ENCODE measurements at regions not wholly inside any gene's neighbourhood (a gene's known extent, or its start where the extent isn't known, plus 50 kb on each side); places are given as distances from the start of the nearest gene placed in this dataset.

DNA sequence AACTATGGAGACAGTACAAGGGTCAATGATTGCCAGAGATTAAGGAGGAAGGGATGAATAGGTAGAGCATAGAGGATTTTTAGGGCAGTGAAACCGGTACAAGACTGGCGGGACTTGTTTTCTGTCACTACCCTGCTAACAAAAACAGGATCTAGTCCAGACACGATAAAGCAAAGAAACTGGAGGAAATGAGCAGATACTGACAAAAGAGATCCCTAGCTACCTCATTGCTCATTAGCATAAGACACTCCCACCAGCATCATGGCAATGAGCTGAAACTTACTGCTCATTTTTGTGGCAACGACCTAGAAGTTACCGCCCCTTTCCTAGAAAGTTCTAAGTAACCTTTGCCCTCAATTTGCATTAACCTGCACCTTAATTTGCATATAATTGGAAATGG, 131.2 kb downstream of the ETAA1 start:
- TF ChIP-seq ZNF70 (CRISPR knock-in tag; IDR thresholded peaks at IDR 0.05) (no peak), ARNTL (CRISPR knock-in tag; IDR thresholded peaks at IDR 0.05; ENCODE audit: borderline replicate concordance, low read depth) (no peak), ZFP30 (CRISPR knock-in tag; IDR thresholded peaks at IDR 0.05) (no peak), ZFP3 (CRISPR knock-in tag; IDR thresholded peaks at IDR 0.05) (no peak), GLIS3 (CRISPR knock-in tag; IDR thresholded peaks at IDR 0.05) (no peak), OSR1 (CRISPR knock-in tag; IDR thresholded peaks at IDR 0.05) (no peak), ISL1 (CRISPR knock-in tag; IDR thresholded peaks at IDR 0.05) (no peak), ESRRG (CRISPR knock-in tag; IDR thresholded peaks at IDR 0.05) (no peak), RARB (CRISPR knock-in tag; IDR thresholded peaks at IDR 0.05) (no peak), PPARA (CRISPR knock-in tag; IDR thresholded peaks at IDR 0.05; ENCODE audit: borderline replicate concordance) (no peak)
- TF ChIP-seq, protein P1, sequence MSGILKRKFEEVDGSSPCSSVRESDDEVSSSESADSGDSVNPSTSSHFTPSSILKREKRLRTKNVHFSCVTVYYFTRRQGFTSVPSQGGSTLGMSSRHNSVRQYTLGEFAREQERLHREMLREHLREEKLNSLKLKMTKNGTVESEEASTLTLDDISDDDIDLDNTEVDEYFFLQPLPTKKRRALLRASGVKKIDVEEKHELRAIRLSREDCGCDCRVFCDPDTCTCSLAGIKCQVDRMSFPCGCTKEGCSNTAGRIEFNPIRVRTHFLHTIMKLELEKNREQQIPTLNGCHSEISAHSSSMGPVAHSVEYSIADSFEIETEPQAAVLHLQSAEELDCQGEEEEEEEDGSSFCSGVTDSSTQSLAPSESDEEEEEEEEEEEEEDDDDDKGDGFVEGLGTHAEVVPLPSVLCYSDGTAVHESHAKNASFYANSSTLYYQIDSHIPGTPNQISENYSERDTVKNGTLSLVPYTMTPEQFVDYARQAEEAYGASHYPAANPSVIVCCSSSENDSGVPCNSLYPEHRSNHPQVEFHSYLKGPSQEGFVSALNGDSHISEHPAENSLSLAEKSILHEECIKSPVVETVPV (CRISPR knock-in tag; IDR thresholded peaks at IDR 0.05): no peak
- TF ChIP-seq, protein P2, sequence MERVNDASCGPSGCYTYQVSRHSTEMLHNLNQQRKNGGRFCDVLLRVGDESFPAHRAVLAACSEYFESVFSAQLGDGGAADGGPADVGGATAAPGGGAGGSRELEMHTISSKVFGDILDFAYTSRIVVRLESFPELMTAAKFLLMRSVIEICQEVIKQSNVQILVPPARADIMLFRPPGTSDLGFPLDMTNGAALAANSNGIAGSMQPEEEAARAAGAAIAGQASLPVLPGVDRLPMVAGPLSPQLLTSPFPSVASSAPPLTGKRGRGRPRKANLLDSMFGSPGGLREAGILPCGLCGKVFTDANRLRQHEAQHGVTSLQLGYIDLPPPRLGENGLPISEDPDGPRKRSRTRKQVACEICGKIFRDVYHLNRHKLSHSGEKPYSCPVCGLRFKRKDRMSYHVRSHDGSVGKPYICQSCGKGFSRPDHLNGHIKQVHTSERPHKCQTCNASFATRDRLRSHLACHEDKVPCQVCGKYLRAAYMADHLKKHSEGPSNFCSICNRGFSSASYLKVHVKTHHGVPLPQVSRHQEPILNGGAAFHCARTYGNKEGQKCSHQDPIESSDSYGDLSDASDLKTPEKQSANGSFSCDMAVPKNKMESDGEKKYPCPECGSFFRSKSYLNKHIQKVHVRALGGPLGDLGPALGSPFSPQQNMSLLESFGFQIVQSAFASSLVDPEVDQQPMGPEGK (CRISPR knock-in tag; IDR thresholded peaks at IDR 0.05; ENCODE audit: borderline replicate concordance): no peak
- TF ChIP-seq, protein P3, sequence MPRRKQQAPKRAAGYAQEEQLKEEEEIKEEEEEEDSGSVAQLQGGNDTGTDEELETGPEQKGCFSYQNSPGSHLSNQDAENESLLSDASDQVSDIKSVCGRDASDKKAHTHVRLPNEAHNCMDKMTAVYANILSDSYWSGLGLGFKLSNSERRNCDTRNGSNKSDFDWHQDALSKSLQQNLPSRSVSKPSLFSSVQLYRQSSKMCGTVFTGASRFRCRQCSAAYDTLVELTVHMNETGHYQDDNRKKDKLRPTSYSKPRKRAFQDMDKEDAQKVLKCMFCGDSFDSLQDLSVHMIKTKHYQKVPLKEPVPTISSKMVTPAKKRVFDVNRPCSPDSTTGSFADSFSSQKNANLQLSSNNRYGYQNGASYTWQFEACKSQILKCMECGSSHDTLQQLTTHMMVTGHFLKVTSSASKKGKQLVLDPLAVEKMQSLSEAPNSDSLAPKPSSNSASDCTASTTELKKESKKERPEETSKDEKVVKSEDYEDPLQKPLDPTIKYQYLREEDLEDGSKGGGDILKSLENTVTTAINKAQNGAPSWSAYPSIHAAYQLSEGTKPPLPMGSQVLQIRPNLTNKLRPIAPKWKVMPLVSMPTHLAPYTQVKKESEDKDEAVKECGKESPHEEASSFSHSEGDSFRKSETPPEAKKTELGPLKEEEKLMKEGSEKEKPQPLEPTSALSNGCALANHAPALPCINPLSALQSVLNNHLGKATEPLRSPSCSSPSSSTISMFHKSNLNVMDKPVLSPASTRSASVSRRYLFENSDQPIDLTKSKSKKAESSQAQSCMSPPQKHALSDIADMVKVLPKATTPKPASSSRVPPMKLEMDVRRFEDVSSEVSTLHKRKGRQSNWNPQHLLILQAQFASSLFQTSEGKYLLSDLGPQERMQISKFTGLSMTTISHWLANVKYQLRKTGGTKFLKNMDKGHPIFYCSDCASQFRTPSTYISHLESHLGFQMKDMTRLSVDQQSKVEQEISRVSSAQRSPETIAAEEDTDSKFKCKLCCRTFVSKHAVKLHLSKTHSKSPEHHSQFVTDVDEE (CRISPR knock-in tag; IDR thresholded peaks at IDR 0.05): no peak
